GM12878 (cell line): ENCODE measurements at regions not wholly inside any gene's neighbourhood (a gene's known extent, or its start where the extent isn't known, plus 50 kb on each side); places are given as distances from the start of the nearest gene placed in this dataset.

ENCODE experiments used
- ATAC-seq: fragments of 200-7000 bp; cut with Tn5 transposase; 3 replicates; pipeline ENCODE4 v1.9.1; 2020; ENCODE audit warnings: mild to moderate bottlenecking, moderate library complexity
- BruUV-seq: library from RNA; stranded (reverse); fragments of 400-500 nt; replicated peaks from 2 replicates; lab custom pipeline; 2021; lab: Mats Ljungman, UMichigan
- CTCF ChIA-PET: fragments of 300-600 bp; sonication (Branson Sonifier 250); formaldehyde crosslinking; extraction: SDS; loops from one replicate; lab custom pipeline; 2021; ENCODE audit warnings: inconsistent platforms; lab: Yijun Ruan, JAX
- POLR2A ChIA-PET: fragments of 350-600 bp; formaldehyde crosslinking; extraction: SDS; loops from one replicate; lab custom pipeline; 2021; ENCODE audit warnings: inconsistent platforms; lab: Charles Lee
- RAD21 ChIA-PET: fragments of 300-600 bp; sonication (Branson Sonifier 250); formaldehyde crosslinking; loops from one replicate; lab custom pipeline; 2023; ENCODE audit warnings: antibody characterized with exemption; ENCODE audit not compliant: unreplicated experiment; lab: Charles Lee
- SMC1A ChIA-PET: fragments of 300-600 bp; sonication (Branson Sonifier 250); formaldehyde crosslinking; loops from one replicate; lab custom pipeline; 2023; ENCODE audit not compliant: unreplicated experiment, uncharacterized antibody; lab: Charles Lee
- DNase-seq: peaks from one replicate; pipeline ENCODE4 v3.0.0-alpha.2; 2011; ENCODE audit warnings: low read depth, low spot score
- FAIRE-seq: peaks from 3 replicates; lab custom pipeline; 2011; peaks lifted over from hg19 to GRCh38; lab: Jason Lieb, UNC
- H2AFZ ChIP-seq: 2 replicates; pipeline ENCODE4 v1.6.0; 2011; ENCODE audit warnings: low read depth, low read length, control low read depth; ENCODE audit not compliant: control insufficient read depth
- H3K27ac ChIP-seq: 2 replicates; pipeline ENCODE4 v1.5.1; 2011; ENCODE audit warnings: control low read depth; ENCODE audit not compliant: control insufficient read depth, insufficient read depth
- H3K27me3 ChIP-seq, 2 experiments: replicated peaks in 1 of 2; 2 replicates each; pipeline versions ENCODE4 v1.6.0 to v1.6.1; 2011; ENCODE audit warnings: low read length in 1 of 2; ENCODE audit not compliant: control insufficient read depth in 2 of 2, insufficient read depth in 2 of 2
- H3K36me3 ChIP-seq, 2 experiments: 2 replicates each; pipeline ENCODE4 v1.5.1; 2011; ENCODE audit warnings: low read length in 1 of 2; ENCODE audit not compliant: control insufficient read depth in 2 of 2, insufficient read depth in 2 of 2
- H3K4me1 ChIP-seq: 2 replicates; pipeline ENCODE4 v1.6.1; 2011; ENCODE audit warnings: mild to moderate bottlenecking, low read length, moderate library complexity, mixed read lengths; ENCODE audit not compliant: control insufficient read depth, insufficient read depth
- H3K4me2 ChIP-seq: 2 replicates; pipeline ENCODE4 v1.6.0; 2011; ENCODE audit warnings: control low read depth; ENCODE audit not compliant: control insufficient read depth, insufficient read depth
- H3K4me3 ChIP-seq: fragments of 200-600 bp; sonication (generic); 2 replicates; pipeline ENCODE4 v1.5.1; 2016
- H3K79me2 ChIP-seq: 2 replicates; pipeline ENCODE4 v1.6.0; 2011; ENCODE audit warnings: low read length; ENCODE audit not compliant: control insufficient read depth, insufficient read depth
- H3K9ac ChIP-seq: 2 replicates; pipeline ENCODE4 v1.8.0; 2011; ENCODE audit warnings: low read length, control low read depth, mixed read lengths; ENCODE audit not compliant: control insufficient read depth, insufficient read depth
- H3K9me3 ChIP-seq: replicated peaks from 3 replicates; pipeline ENCODE4 v1.5.1; 2011; ENCODE audit warnings: mild to moderate bottlenecking, low read length; ENCODE audit not compliant: control insufficient read depth, insufficient read depth
- H4K20me1 ChIP-seq: 2 replicates; pipeline ENCODE4 v1.6.0; 2011; ENCODE audit not compliant: control insufficient read depth, insufficient read depth
- DPF2 ChIP-seq: fragments of 450-650 bp; IDR thresholded peaks from 2 replicates; pipeline ENCODE4 v1.6.1; 2017; ENCODE audit warnings: mild to moderate bottlenecking
- IRF4 ChIP-seq: IDR thresholded peaks from 2 replicates; pipeline ENCODE4 v1.6.1; 2011; ENCODE audit warnings: low read depth, low read length
- JUND ChIP-seq: IDR thresholded peaks from 2 replicates; pipeline ENCODE4 v1.6.1; 2012; ENCODE audit warnings: low read depth, mild to moderate bottlenecking, low read length, improper control_type of control experiment, moderate library complexity
- SPI1 ChIP-seq: IDR thresholded peaks from 2 replicates; pipeline ENCODE4 v1.6.1; 2011; ENCODE audit warnings: low read depth, mild to moderate bottlenecking, low read length, moderate library complexity, borderline replicate concordance; ENCODE audit not compliant: insufficient read depth
- WGBS: methylation state at CpG from one replicate; pipeline ENCODE4 v1.1.6; 2016; ENCODE audit warnings: low lambda C conversion rate; ENCODE audit not compliant: insufficient replicate concordance, insufficient coverage; ENCODE audit errors: missing lambda C conversion rate; 5-methylcytosine and 5-hydroxymethylcytosine counted together
- in situ Hi-C: fragments of 300-500 bp; cut with MboI; formaldehyde crosslinking; loops from 9 replicates; pipeline ENCODE4 v1.14.3; 2018; ENCODE audit warnings: mixed read lengths
- intact Hi-C: fragments of 100-400 bp; cut with micrococcal nuclease; formaldehyde crosslinking; loops from one replicate; pipeline ENCODE4 v1.14.2; 2022; ENCODE audit not compliant: unreplicated experiment
- TF ChIP-seq, protein P1 (sequence below): IDR thresholded peaks from 2 replicates; pipeline ENCODE4 v1.6.1; 2012; ENCODE audit warnings: low read depth, low read length, improper control_type of control experiment

DNA sequence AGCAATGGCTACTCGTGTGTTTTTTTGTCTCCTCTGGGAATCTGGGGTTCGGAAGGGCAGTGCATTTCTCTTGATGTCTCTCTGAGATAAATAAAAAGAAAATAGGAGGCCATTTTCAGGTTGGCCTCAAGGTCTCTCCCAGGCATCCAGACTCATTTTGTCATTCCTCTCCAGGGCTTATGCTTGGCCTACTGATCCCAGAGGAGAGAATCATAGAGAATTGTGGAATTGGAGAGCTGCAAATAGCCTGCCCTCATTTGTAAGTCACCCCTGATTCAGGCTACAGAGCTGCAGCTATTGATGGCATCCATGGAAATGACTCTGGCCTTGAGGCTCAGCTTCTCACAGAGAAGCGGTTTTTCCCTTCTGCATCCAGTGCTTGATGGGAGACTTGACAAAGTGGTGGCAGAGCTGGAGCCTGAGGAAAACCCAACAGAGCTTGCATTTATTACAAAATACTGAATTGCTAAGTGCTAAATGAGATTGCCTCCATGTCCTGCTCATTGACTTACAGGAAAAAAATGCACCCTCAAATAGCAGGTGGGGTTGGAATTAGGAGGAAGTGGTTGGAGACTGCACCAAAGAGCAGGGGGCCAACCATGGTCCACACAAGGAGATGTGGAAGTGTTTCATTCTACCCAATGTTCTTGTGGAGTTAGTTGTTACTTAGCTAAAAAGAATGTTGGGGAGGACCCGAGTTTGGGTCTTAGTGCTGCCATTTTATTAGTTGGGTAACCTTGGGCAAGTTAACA lies 140.4 kb downstream of the S1PR1 start:
- BruUV-seq: no TSS peak
- Histone ChIP-seq H3K4me3 (0 out of 2 replicates have a peak overlapping the region, but pooled peaks have one; percentile 9), H3K36me3 (0 out of 4 replicates have a peak, but pooled peaks cover 0 to 2% of the 10 kb centered on the region in 2 experiments), H3K4me2 (peak overlapping the region; percentile 15; the same call in 1 of the 2 replicates), H3K9ac (no peak overlapping the region), H3K9me3 (peaks cover 22% of the 10 kb centered on the region), H4K20me1 (no peaks in the 10 kb centered on the region), H3K79me2 (peaks cover 74% of the 10 kb centered on the region), H2AFZ (no peak overlapping the region), H3K27ac (peak overlapping the region; percentile 91), H3K4me1 (peaks cover 32% of the 10 kb centered on the region), H3K27me3 (no peaks in the 10 kb centered on the region)
- WGBS: 85% methylated on average over 4 of the region's 4 CpGs
- intact Hi-C loops: no loop called here
- ChIA-PET CTCF (interaction anchor here (0.6 to 6.1 kb wide), 11 partner anchors 10 to 240 kb away, joined by 3 to 53 read pairs (median 4); no protein-coding TSS in a partner anchor), POLR2A (interaction anchor here (0.9 to 6.2 kb wide), 10 partner anchors 9 to 67 kb away, joined by 4 to 74 read pairs (median 6); no protein-coding TSS in a partner anchor), RAD21 (interaction anchor here (0.7 to 12.9 kb wide), 9 partner anchors 10 to 67 kb away, joined by 3 to 219 read pairs (median 15); no protein-coding TSS in a partner anchor), SMC1A (interaction anchor here (0.6 to 20.9 kb wide), 10 partner anchors 11 to 67 kb away, joined by 3 to 618 read pairs (median 12); no protein-coding TSS in a partner anchor)
- FAIRE-seq (no peak), DNase-seq (no peak), ATAC-seq (no peak)
- in situ Hi-C loops: loop anchor here (25.0 kb wide), 1 partner anchor 1615 kb away; the partner anchor contains the start of gene FRRS1
- TF ChIP-seq DPF2 (no peak), JUND (no peak), SPI1 (0 out of 2 replicates have a peak, but pooled peaks have one; percentile 2), IRF4 (no peak)
- TF ChIP-seq, protein P1, sequence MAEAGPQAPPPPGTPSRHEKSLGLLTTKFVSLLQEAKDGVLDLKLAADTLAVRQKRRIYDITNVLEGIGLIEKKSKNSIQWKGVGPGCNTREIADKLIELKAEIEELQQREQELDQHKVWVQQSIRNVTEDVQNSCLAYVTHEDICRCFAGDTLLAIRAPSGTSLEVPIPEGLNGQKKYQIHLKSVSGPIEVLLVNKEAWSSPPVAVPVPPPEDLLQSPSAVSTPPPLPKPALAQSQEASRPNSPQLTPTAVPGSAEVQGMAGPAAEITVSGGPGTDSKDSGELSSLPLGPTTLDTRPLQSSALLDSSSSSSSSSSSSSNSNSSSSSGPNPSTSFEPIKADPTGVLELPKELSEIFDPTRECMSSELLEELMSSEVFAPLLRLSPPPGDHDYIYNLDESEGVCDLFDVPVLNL: no peak
